ENCODE measurements at regions not wholly inside any gene's neighbourhood (a gene's known extent, or its start where the extent isn't known, plus 50 kb on each side); places are given as distances from the start of the nearest gene placed in this dataset.

DNA sequence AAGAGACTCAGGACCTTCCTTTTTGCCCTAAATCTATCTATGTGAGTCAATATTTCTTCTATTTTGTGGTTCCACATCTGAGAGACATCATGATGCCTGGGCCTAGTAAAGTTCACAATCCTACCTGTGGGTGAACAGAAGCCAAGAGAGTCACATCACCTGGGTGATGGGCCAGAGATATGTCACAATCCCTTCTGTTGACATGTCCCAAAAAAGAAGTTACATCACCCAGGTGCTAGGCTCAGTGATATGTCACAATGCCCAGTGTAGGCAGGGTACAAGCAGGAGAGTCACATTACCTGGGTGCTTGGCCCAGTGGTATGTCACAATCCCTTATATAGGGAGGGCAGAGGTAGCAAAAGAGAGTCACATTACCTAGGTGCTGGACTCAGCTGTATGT is 2101.9 kb downstream of the TP53TG3F start:
- FAIRE-seq (no peak), DNase-seq (ENCODE audit: low read depth) (no peak)
- TF ChIP-seq, protein P1, sequence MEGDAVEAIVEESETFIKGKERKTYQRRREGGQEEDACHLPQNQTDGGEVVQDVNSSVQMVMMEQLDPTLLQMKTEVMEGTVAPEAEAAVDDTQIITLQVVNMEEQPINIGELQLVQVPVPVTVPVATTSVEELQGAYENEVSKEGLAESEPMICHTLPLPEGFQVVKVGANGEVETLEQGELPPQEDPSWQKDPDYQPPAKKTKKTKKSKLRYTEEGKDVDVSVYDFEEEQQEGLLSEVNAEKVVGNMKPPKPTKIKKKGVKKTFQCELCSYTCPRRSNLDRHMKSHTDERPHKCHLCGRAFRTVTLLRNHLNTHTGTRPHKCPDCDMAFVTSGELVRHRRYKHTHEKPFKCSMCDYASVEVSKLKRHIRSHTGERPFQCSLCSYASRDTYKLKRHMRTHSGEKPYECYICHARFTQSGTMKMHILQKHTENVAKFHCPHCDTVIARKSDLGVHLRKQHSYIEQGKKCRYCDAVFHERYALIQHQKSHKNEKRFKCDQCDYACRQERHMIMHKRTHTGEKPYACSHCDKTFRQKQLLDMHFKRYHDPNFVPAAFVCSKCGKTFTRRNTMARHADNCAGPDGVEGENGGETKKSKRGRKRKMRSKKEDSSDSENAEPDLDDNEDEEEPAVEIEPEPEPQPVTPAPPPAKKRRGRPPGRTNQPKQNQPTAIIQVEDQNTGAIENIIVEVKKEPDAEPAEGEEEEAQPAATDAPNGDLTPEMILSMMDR (IDR thresholded peaks at IDR 0.05; ENCODE audit: insufficient read depth, low read length, severe bottlenecking) = no peak
- H3K27me3 ChIP-seq (ENCODE audit: control insufficient read depth, insufficient read depth, low read length) = no peaks in the 10 kb centered on the region
- H3K36me3 ChIP-seq (ENCODE audit: control insufficient read depth, insufficient read depth, low read length) = no peaks in the 10 kb centered on the region
- H3K4me3 ChIP-seq (ENCODE audit: low read depth, low read length) = no peak overlapping the region

DNA sequence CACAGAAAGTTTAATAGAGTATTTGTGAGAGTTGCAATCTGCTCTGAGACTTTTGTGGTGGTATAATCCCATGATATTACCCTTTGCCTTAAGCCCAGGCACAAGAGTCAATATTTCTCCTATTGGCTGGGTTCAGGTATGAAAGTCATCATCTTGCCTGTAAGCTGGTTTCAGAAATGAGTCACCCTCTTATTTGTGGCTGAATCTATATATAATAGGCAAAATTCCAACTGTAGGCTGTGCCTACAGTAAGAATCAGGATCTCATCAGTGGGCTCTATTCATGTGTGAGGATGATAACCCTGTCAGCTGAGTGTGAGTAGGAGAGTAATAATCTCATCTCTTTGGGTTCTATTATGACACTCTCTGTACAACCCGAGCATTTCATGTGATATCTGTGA is 2103.1 kb downstream of the TP53TG3F start:
- FAIRE-seq = no peak
- no peak overlapping the region for H3K4me3 ChIP-seq (ENCODE audit: low read depth, low read length)
- peak; percentile 2 for DNase-seq (ENCODE audit: low read depth)

DNA sequence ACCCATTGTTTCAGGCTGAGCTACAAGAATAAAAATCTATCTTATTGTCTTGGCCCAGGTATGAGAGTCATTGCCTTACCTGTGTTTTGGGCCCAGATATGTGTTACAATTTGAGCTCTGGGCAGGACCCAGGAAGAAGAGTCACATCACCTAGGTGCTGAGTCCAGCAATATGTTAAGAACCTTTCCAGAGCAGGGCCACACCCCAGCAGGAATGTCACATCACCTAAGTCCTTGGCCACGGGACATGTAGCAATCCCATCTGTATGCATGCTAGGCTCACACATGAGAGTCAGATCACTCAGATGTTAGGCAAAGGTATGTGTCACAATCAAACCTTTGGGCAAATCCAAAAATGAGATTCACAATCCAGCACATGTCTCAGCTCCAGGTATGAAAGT is 2103.5 kb downstream of the TP53TG3F start:
- FAIRE-seq = no peak
- Histone ChIP-seq H3K27me3 (ENCODE audit: control insufficient read depth, insufficient read depth, low read length) (no peaks in the 10 kb centered on the region), H3K36me3 (ENCODE audit: control insufficient read depth, insufficient read depth, low read length) (no peaks in the 10 kb centered on the region), H3K4me3 (ENCODE audit: low read depth, low read length) (no peak overlapping the region)
- no peak for DNase-seq (ENCODE audit: low read depth)
- TF ChIP-seq, protein P1 (IDR thresholded peaks at IDR 0.05; ENCODE audit: insufficient read depth, low read length, severe bottlenecking) = no peak

More for the DNA sequence above, 2103.1 kb downstream of the TP53TG3F start:
- TF ChIP-seq, protein P1 (IDR thresholded peaks at IDR 0.05; ENCODE audit: insufficient read depth, low read length, severe bottlenecking) = no peak
- Histone ChIP-seq H3K36me3 (ENCODE audit: control insufficient read depth, insufficient read depth, low read length) (no peaks in the 10 kb centered on the region), H3K27me3 (ENCODE audit: control insufficient read depth, insufficient read depth, low read length) (no peaks in the 10 kb centered on the region)

DNA sequence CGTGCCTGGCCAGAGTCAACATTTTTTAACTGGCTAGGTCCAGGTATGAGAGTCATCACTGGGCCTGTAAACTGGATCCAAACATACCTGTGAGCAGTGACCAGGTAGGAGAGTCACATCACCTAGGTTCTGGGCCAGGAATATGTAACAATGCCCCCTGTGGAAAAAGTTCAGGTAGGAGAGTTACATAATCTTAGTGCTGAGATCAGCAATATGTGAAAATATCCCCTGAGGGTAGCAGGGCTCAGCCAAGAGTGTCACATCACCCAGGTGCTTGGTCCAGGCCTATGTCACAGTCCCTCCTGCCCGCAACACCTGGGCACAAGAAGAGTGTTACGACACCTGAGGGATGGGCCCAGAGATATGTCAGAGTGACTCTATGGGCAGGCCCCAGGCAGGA is 2104.7 kb downstream of the TP53TG3F start:
- Histone ChIP-seq H3K36me3 (ENCODE audit: control insufficient read depth, insufficient read depth, low read length) (no peaks in the 10 kb centered on the region), H3K27me3 (ENCODE audit: control insufficient read depth, insufficient read depth, low read length) (no peaks in the 10 kb centered on the region), H3K4me3 (ENCODE audit: low read depth, low read length) (no peak overlapping the region)
- TF ChIP-seq, protein P1 (IDR thresholded peaks at IDR 0.05; ENCODE audit: insufficient read depth, low read length, severe bottlenecking) = no peak
- FAIRE-seq (no peak), DNase-seq (ENCODE audit: low read depth) (no peak)

DNA sequence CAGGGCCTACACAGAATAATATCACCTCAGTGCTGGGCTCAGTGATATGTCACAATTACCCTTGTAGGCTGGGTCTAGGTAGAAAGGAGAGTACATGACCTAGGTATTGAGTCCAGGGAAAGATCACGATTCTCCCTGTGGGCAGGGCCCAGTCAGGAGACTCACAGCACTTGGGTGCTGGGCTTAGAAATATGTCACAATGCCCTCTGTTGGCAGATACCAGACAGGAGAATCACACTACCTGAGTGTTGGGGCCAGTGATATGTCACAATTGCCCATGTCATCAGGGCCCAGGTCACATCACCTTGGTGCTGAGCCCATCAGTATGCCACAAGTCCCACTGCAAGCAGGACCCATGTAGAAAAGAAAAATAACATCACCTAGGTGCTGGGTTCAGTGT is 2105.5 kb downstream of the TP53TG3F start:
- TF ChIP-seq, protein P1 (IDR thresholded peaks at IDR 0.05; ENCODE audit: insufficient read depth, low read length, severe bottlenecking) = no peak
- no peaks in the 10 kb centered on the region for H3K27me3 ChIP-seq (ENCODE audit: control insufficient read depth, insufficient read depth, low read length)

DNA sequence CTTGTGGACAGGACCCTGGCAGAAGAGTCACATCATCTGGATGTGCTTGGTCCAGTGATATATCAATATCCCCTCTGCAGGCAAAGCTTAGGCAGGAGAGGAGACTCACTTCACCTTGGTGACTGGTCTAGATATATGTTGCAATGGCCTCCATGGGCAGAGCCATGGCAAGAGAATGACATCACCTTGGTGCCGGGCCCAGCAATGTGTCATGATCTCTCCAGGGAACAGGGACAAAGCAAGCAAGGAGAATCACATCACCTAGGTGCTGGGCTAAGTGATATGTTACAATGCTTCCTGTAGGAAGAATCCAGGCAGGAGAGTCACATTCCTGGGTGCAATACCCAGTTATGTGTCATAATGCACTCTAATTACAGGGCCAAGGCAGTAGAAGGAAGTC is 2106.2 kb downstream of the TP53TG3F start:
- Histone ChIP-seq H3K36me3 (ENCODE audit: control insufficient read depth, insufficient read depth, low read length) (no peaks in the 10 kb centered on the region), H3K4me3 (ENCODE audit: low read depth, low read length) (no peak overlapping the region), H3K27me3 (ENCODE audit: control insufficient read depth, insufficient read depth, low read length) (no peaks in the 10 kb centered on the region)
- TF ChIP-seq, protein P1 (IDR thresholded peaks at IDR 0.05; ENCODE audit: insufficient read depth, low read length, severe bottlenecking) = no peak
- DNase-seq (ENCODE audit: low read depth) (peak; percentile 13), FAIRE-seq (no peak)

More for the DNA sequence above, 2105.5 kb downstream of the TP53TG3F start:
- Histone ChIP-seq H3K36me3 (ENCODE audit: control insufficient read depth, insufficient read depth, low read length) (no peaks in the 10 kb centered on the region), H3K4me3 (ENCODE audit: low read depth, low read length) (no peak overlapping the region)
- DNase-seq (ENCODE audit: low read depth) (no peak), FAIRE-seq (no peak)
